Endodermal cell (in vitro differentiated cells): ENCODE measurements at regions not wholly inside any gene's neighbourhood (a gene's known extent, or its start where the extent isn't known, plus 50 kb on each side); places are given as distances from the start of the nearest gene placed in this dataset.

ENCODE experiments used
- DNase-seq: peaks from one replicate; pipeline ENCODE4 v3.0.0-alpha.2; 2017
- H3K27ac ChIP-seq: 2 replicates; pipeline ENCODE4 v1.5.1; 2013; ENCODE audit warnings: mild to moderate bottlenecking, low read depth, low read length, moderate library complexity
- H3K27me3 ChIP-seq: 2 replicates; pipeline ENCODE4 v1.6.1; 2013; ENCODE audit warnings: mild to moderate bottlenecking, low read length, moderate library complexity; ENCODE audit not compliant: insufficient read depth, control insufficient read depth, poor library complexity, severe bottlenecking
- H3K36me3 ChIP-seq: 2 replicates; pipeline ENCODE4 v1.7.0; 2013; ENCODE audit warnings: mild to moderate bottlenecking, low read length, moderate library complexity; ENCODE audit not compliant: control insufficient read depth, insufficient read depth
- H3K4me1 ChIP-seq: one replicate; pipeline ENCODE4 v1.7.0; 2013; ENCODE audit warnings: low read length; ENCODE audit not compliant: control insufficient read depth, insufficient read depth
- H3K4me3 ChIP-seq: 2 replicates; pipeline ENCODE4 v1.5.1; 2013; ENCODE audit warnings: mild to moderate bottlenecking, low read length, moderate library complexity
- H3K9ac ChIP-seq: 2 replicates; pipeline ENCODE4 v1.6.1; 2013; ENCODE audit warnings: mild to moderate bottlenecking, low read length, moderate library complexity; ENCODE audit not compliant: poor library complexity, severe bottlenecking; ENCODE audit errors: extremely low read depth
- H3K9me3 ChIP-seq: 2 replicates; pipeline ENCODE4 v1.6.1; 2013; ENCODE audit warnings: mild to moderate bottlenecking, low read length, moderate library complexity; ENCODE audit not compliant: control insufficient read depth
- H3K27ac Mint-ChIP-seq: 2 replicates; pipeline ENCODE4 v1.8.0; 2020; ENCODE audit warnings: mixed read lengths
- H3K27me3 Mint-ChIP-seq: 2 replicates; pipeline ENCODE4 v1.8.0; 2021; ENCODE audit warnings: mild to moderate bottlenecking, mixed read lengths; ENCODE audit not compliant: insufficient read depth
- H3K36me3 Mint-ChIP-seq: 2 replicates; pipeline ENCODE4 v1.8.0; 2020; ENCODE audit warnings: low read depth, mixed read lengths
- H3K4me1 Mint-ChIP-seq: 2 replicates; pipeline ENCODE4 v1.8.0; 2020; ENCODE audit warnings: mixed read lengths
- H3K4me3 Mint-ChIP-seq: 2 replicates; pipeline ENCODE4 v1.8.0; 2020; ENCODE audit warnings: mild to moderate bottlenecking, moderate library complexity, mixed read lengths
- H3K9me3 Mint-ChIP-seq: 2 replicates; pipeline ENCODE4 v1.8.0; 2020; ENCODE audit warnings: mild to moderate bottlenecking, mixed read lengths
- CTCF ChIP-seq: fragments of 200-600 bp; sonication (generic); conservative IDR thresholded peaks from 2 replicates; pipeline ENCODE4 v1.5.0; 2021; ENCODE audit warnings: antibody characterized with exemption, mild to moderate bottlenecking
- WGBS, 2 experiments: methylation state at CpG; one replicate each; pipeline versions ENCODE4 v1.1.5 to v1.1.7; 2013; ENCODE audit warnings: missing lambda C conversion rate in 2 of 2, mixed read lengths in 1 of 2; ENCODE audit not compliant: insufficient coverage in 1 of 2, insufficient read length in 1 of 2; 5-methylcytosine and 5-hydroxymethylcytosine counted together

- Histone ChIP-seq H3K27ac (no peak overlapping the region), H3K36me3 (no peaks in the 10 kb centered on the region), H3K4me1 (peaks cover 6% of the 10 kb centered on the region), H3K9me3 (no peaks in the 10 kb centered on the region), H3K4me3 (no peak overlapping the region), H3K9ac (no peak overlapping the region), H3K27me3 (no peaks in the 10 kb centered on the region)
- Mint-ChIP-seq H3K4me3 (no peak overlapping the region), H3K27ac (no peak overlapping the region), H3K36me3 (no peaks in the 10 kb centered on the region), H3K9me3 (peaks cover 3% of the 10 kb centered on the region), H3K27me3 (no peaks in the 10 kb centered on the region), H3K4me1 (peaks cover 11% of the 10 kb centered on the region)
- 85 to 91% methylated on average over 2 of the region's 2 CpGs for WGBS, 2 experiments
- no peak for DNase-seq
- no peak for TF ChIP-seq CTCF
These were observed 55.6 kb upstream of the EXOC1L start for GRCh38 chr4:55763996-55764395.

- Mint-ChIP-seq H3K4me1 (peaks cover 14% of the 10 kb centered on the region), H3K9me3 (peaks cover 3% of the 10 kb centered on the region), H3K4me3 (no peak overlapping the region), H3K27me3 (no peaks in the 10 kb centered on the region), H3K27ac (no peak overlapping the region), H3K36me3 (no peaks in the 10 kb centered on the region)
- Histone ChIP-seq H3K9ac (no peak overlapping the region), H3K27me3 (no peaks in the 10 kb centered on the region), H3K4me3 (no peak overlapping the region), H3K36me3 (no peaks in the 10 kb centered on the region), H3K9me3 (no peaks in the 10 kb centered on the region), H3K4me1 (peaks cover 6% of the 10 kb centered on the region), H3K27ac (no peak overlapping the region)
- no peak for TF ChIP-seq CTCF
- DNase-seq: no peak
- whole genome bisulfite sequencing, 2 experiments: 88 to 95% methylated on average over 4 to 6 of the region's 6 CpGs
These were observed 54.5 kb upstream of the EXOC1L start for GRCh38 chr4:55765070-55765469.

GRCh38 chr4:55768291-55768690 is 51.3 kb upstream of the EXOC1L start:
- peak; percentile 82 for DNase-seq
- no peaks in the 10 kb centered on the region for H3K9me3 ChIP-seq
- H3K36me3 Mint-ChIP-seq: no peaks in the 10 kb centered on the region
- peak overlapping the region; percentile 30 for H3K9ac ChIP-seq
- H3K36me3 ChIP-seq: no peaks in the 10 kb centered on the region
- TF ChIP-seq CTCF: no peak
- peak overlapping the region; percentile 95 for H3K27ac Mint-ChIP-seq
- 66 to 88% methylated on average over 2 to 3 of the region's 3 CpGs for WGBS, 2 experiments
- peaks cover 6% of the 10 kb centered on the region for H3K4me1 ChIP-seq
- H3K9me3 Mint-ChIP-seq: peaks cover 3% of the 10 kb centered on the region
- no peak overlapping the region for H3K4me3 Mint-ChIP-seq
- H3K4me1 Mint-ChIP-seq: peaks cover 14% of the 10 kb centered on the region
- peak overlapping the region; percentile 50 for H3K27ac ChIP-seq
- H3K27me3 Mint-ChIP-seq: no peaks in the 10 kb centered on the region
- peak overlapping the region; percentile 32 for H3K4me3 ChIP-seq
- H3K27me3 ChIP-seq: no peaks in the 10 kb centered on the region
